B cell (primary cell): ENCODE measurements at regions not wholly inside any gene's neighbourhood (a gene's known extent, or its start where the extent isn't known, plus 50 kb on each side); places are given as distances from the start of the nearest gene placed in this dataset.

ENCODE experiments used
- ATAC-seq: fragments of 200-7000 bp; cut with Tn5 transposase; one replicate; pipeline ENCODE4 v1.10.0; 2021; ENCODE audit warnings: low read depth, mild to moderate bottlenecking, moderate number of reproducible peaks, moderate library complexity
- CTCF ChIA-PET: fragments of 350-600 bp; sonication (Branson Sonifier 250); formaldehyde crosslinking; loops from one replicate; lab custom pipeline; 2021; ENCODE audit warnings: antibody characterized with exemption, inconsistent platforms; lab: Charles Lee
- POLR2A ChIA-PET: fragments of 350-600 bp; sonication (Branson Sonifier 250); formaldehyde crosslinking; loops from one replicate; lab custom pipeline; 2021; ENCODE audit warnings: antibody characterized with exemption; lab: Charles Lee
- DNase-seq: peaks from one replicate; pipeline ENCODE4 v3.0.0; 2013
- H2AFZ ChIP-seq: 2 replicates; pipeline ENCODE4 v1.6.1; 2012; ENCODE audit warnings: mild to moderate bottlenecking, low read depth, low read length; ENCODE audit not compliant: insufficient read depth, poor library complexity, severe bottlenecking
- H3K27ac ChIP-seq, 2 donors: 1 replicate in 1 of 2; 2 replicates in 1 of 2; pipeline ENCODE4 v1.5.1; 2012 to 2013; ENCODE audit warnings: low read length in 2 of 2, mild to moderate bottlenecking in 2 of 2, moderate library complexity in 1 of 2
- H3K27me3 ChIP-seq, 4 experiments: fragments of 200-600 bp in 1 of 4; sonication (generic) in 1 of 4; replicated peaks in 1 of 4; 1 replicate in 2 of 4; 2 replicates in 2 of 4; pipeline versions ENCODE4 v1.6.1 to v1.7.0; 2013 to 2016; ENCODE audit warnings: low read length in 3 of 4, mild to moderate bottlenecking in 2 of 4, mixed read lengths in 1 of 4, moderate library complexity in 1 of 4; ENCODE audit not compliant: insufficient read depth in 4 of 4, control insufficient read depth in 3 of 4; ENCODE audit errors: control extremely low read depth in 1 of 4
- H3K36me3 ChIP-seq, 2 experiments: replicated peaks in 1 of 2; 1 replicate in 1 of 2; 2 replicates in 1 of 2; pipeline versions ENCODE4 v1.6.1 to v1.7.1; 2013; ENCODE audit warnings: low read length in 1 of 2; ENCODE audit not compliant: insufficient read depth in 2 of 2, control insufficient read depth in 1 of 2; ENCODE audit errors: control extremely low read depth in 1 of 2, extremely low read depth in 1 of 2
- H3K4me1 ChIP-seq, 2 donors: fragments of 200-600 bp in 1 of 2; sonication (generic) in 1 of 2; 1 replicate in 1 of 2; 2 replicates in 1 of 2; pipeline versions ENCODE4 v1.5.1 to v1.6.1; 2013 to 2017; ENCODE audit warnings: low read length in 2 of 2; ENCODE audit not compliant: control insufficient read depth in 2 of 2, insufficient read depth in 2 of 2
- H3K4me2 ChIP-seq: replicated peaks from 2 replicates; pipeline ENCODE3; 2012; ENCODE audit warnings: mild to moderate bottlenecking, low read depth, low read length; ENCODE audit not compliant: poor library complexity, severe bottlenecking
- H3K4me3 ChIP-seq, 5 experiments: fragments of 200-600 bp in 1 of 5; sonication (generic) in 1 of 5; 1 replicate in 3 of 5; 2 replicates in 2 of 5; pipeline versions ENCODE4 v1.5.1 to v1.7.0; 2011 to 2016; ENCODE audit warnings: low read length in 4 of 5, mild to moderate bottlenecking in 4 of 5, low read depth in 2 of 5, control low read depth in 1 of 5, moderate library complexity in 1 of 5; ENCODE audit not compliant: insufficient read depth in 1 of 5; ENCODE audit errors: control extremely low read depth in 1 of 5, extremely low read depth in 1 of 5
- H3K79me2 ChIP-seq: fragments of 200-600 bp; sonication (generic); one replicate; pipeline ENCODE4 v1.6.0; 2016; ENCODE audit warnings: low read length; ENCODE audit not compliant: control insufficient read depth, insufficient read depth
- H3K9ac ChIP-seq: fragments of 200-600 bp; sonication (generic); 2 replicates; pipeline ENCODE4 v1.6.1; 2017; ENCODE audit warnings: mild to moderate bottlenecking, low read length, moderate library complexity
- H3K9me3 ChIP-seq, 3 donors: one replicate each; pipeline versions ENCODE4 v1.6.1 to v1.7.1; 2013; ENCODE audit warnings: low read length in 2 of 3; ENCODE audit not compliant: control insufficient read depth in 2 of 3, insufficient read depth in 1 of 3; ENCODE audit errors: control extremely low read depth in 1 of 3
- H4K20me1 ChIP-seq: 2 replicates; pipeline ENCODE4 v1.6.0; 2012; ENCODE audit warnings: mild to moderate bottlenecking, low read length; ENCODE audit not compliant: insufficient read depth, control insufficient read depth, poor library complexity, severe bottlenecking
- H3K27ac Mint-ChIP-seq: one replicate; pipeline ENCODE4 v1.8.0; 2021; ENCODE audit warnings: mixed read lengths
- H3K27me3 Mint-ChIP-seq: one replicate; pipeline ENCODE4 v1.8.0; 2021; ENCODE audit warnings: mixed read lengths
- H3K4me1 Mint-ChIP-seq: one replicate; pipeline ENCODE4 v1.8.0; 2021; ENCODE audit warnings: mixed read lengths
- H3K4me3 Mint-ChIP-seq: one replicate; pipeline ENCODE4 v1.8.0; 2021; ENCODE audit warnings: mixed read lengths
- H3K9me3 Mint-ChIP-seq: one replicate; pipeline ENCODE4 v1.8.0; 2022; ENCODE audit warnings: mixed read lengths; ENCODE audit not compliant: insufficient read depth
- CTCF ChIP-seq: fragments of 200-600 bp; IDR thresholded peaks from one replicate; pipeline ENCODE4 v1.8.0; 2022; ENCODE audit warnings: antibody characterized with exemption, mild to moderate bottlenecking
- EZH2 ChIP-seq: IDR thresholded peaks from 2 replicates; pipeline ENCODE4 v1.6.1; 2012; ENCODE audit warnings: borderline replicate concordance, low read depth, mild to moderate bottlenecking, moderate library complexity, low read length; ENCODE audit not compliant: insufficient read depth, poor library complexity, severe bottlenecking
- WGBS: methylation state at CpG from one replicate; pipeline ENCODE4 v1.1.5; 2013; ENCODE audit warnings: missing lambda C conversion rate; ENCODE audit not compliant: insufficient coverage; 5-methylcytosine and 5-hydroxymethylcytosine counted together
- intact Hi-C: fragments of 100-400 bp; cut with micrococcal nuclease; formaldehyde crosslinking; loops from one replicate; pipeline ENCODE4 v1.10.0; 2022

GRCh38 chr6:8282380-8282779, 153.0 kb downstream of the SLC35B3 start:
- CTCF ChIA-PET: no interaction called here
- H3K27me3 ChIP-seq: no peaks in the 10 kb centered on the region
- no peak overlapping the region for H3K9ac ChIP-seq
- H3K9me3 Mint-ChIP-seq: no peaks in the 10 kb centered on the region
- 97% methylated on average over 39 of the region's 39 CpGs for WGBS
- DNase-seq (no peak), ATAC-seq (no peak)
- H2AFZ ChIP-seq: no peak overlapping the region
- H3K79me2 ChIP-seq: no peaks in the 10 kb centered on the region
- no peak overlapping the region for H3K4me3 Mint-ChIP-seq
- no peak overlapping the region for H3K4me2 ChIP-seq
- H3K27me3 Mint-ChIP-seq: no peaks in the 10 kb centered on the region
- H3K4me1 Mint-ChIP-seq: no peaks in the 10 kb centered on the region
- no peaks in the 10 kb centered on the region for H4K20me1 ChIP-seq
- H3K27ac Mint-ChIP-seq: no peak overlapping the region
- no peak overlapping the region for H3K27ac ChIP-seq
- no peaks in the 10 kb centered on the region for H3K4me1 ChIP-seq
- H3K9me3 ChIP-seq: peaks cover 0 to 7% (median 0%) of the 10 kb centered on the region in 3 donors
- POLR2A ChIA-PET: no interaction called here
- no peaks in the 10 kb centered on the region for H3K36me3 ChIP-seq
- intact Hi-C loops: no loop called here
- TF ChIP-seq EZH2: no peak
- no peak for TF ChIP-seq CTCF
- no peak overlapping the region for H3K4me3 ChIP-seq

GRCh38 chr6:8279041-8279805, 156.1 kb downstream of the SLC35B3 start:
- ATAC-seq (no peak), DNase-seq (no peak)
- Histone ChIP-seq H3K4me3 (no peak overlapping the region), H3K9me3 (peaks cover 0 to 7% (median 0%) of the 10 kb centered on the region in 3 donors), H3K9ac (no peak overlapping the region), H3K27ac (no peak overlapping the region), H3K4me1 (no peaks in the 10 kb centered on the region), H3K4me2 (no peak overlapping the region), H3K79me2 (no peaks in the 10 kb centered on the region), H3K27me3 (no peaks in the 10 kb centered on the region), H2AFZ (no peak overlapping the region), H4K20me1 (no peaks in the 10 kb centered on the region), H3K36me3 (no peaks in the 10 kb centered on the region)
- H3K27me3 Mint-ChIP-seq: no peaks in the 10 kb centered on the region
- intact Hi-C loops: no loop called here
- H3K4me3 Mint-ChIP-seq: no peak overlapping the region
- ChIA-PET POLR2A (no interaction called here), CTCF (no interaction called here)
- WGBS: 94% methylated on average over 9 of the region's 15 CpGs
- no peak for TF ChIP-seq CTCF
- no peak for TF ChIP-seq EZH2
- H3K9me3 Mint-ChIP-seq: no peaks in the 10 kb centered on the region
- no peak overlapping the region for H3K27ac Mint-ChIP-seq
- no peaks in the 10 kb centered on the region for H3K4me1 Mint-ChIP-seq
